HEK293 (cell line): ENCODE measurements at regions not wholly inside any gene's neighbourhood (a gene's known extent, or its start where the extent isn't known, plus 50 kb on each side); places are given as distances from the start of the nearest gene placed in this dataset.
A peak's percentile ranks its signal among the peaks of the same experiment; 100 is the strongest.

Experiments used
- CTCF ChIA-PET: fragments of 350-600 bp; formaldehyde crosslinking; extraction: SDS; loops from one replicate; lab custom pipeline; 2021; ENCODE audit warnings: antibody characterized with exemption; lab: Yijun Ruan, JAX
- POLR2A ChIA-PET: fragments of 300-600 bp; formaldehyde crosslinking; extraction: SDS; loops from one replicate; lab custom pipeline; 2020; ENCODE audit warnings: antibody characterized with exemption, inconsistent platforms; lab: Yijun Ruan, JAX
- H3K27ac ChIP-seq: fragments of 200-500 bp; sonication (Bioruptor generic); 2 replicates; pipeline ENCODE4 v1.5.1; 2014; ENCODE audit warnings: low read depth, low read length, control low read depth, inconsistent platforms; ENCODE audit errors: extremely low read depth
- H3K36me3 ChIP-seq, 2 experiments: fragments of 200-500 bp in 1 of 2; sonication (Bioruptor generic) in 1 of 2; 1 replicate in 1 of 2; 2 replicates in 1 of 2; pipeline ENCODE4 v1.5.1; 2014 to 2017; ENCODE audit warnings: inconsistent platforms in 2 of 2, low read length in 2 of 2; ENCODE audit not compliant: control insufficient read depth in 2 of 2, insufficient read depth in 1 of 2
- H3K4me1 ChIP-seq: fragments of 200-500 bp; sonication (Bioruptor generic); 2 replicates; pipeline ENCODE4 v1.5.1; 2014; ENCODE audit warnings: mild to moderate bottlenecking, low read length, inconsistent platforms; ENCODE audit not compliant: control insufficient read depth, insufficient read depth
- H3K4me3 ChIP-seq: 2 replicates; pipeline ENCODE4 v1.5.1; 2011; ENCODE audit warnings: low read depth, mild to moderate bottlenecking, control low read depth, low read length, moderate library complexity
- H3K9me3 ChIP-seq: fragments of 200-500 bp; sonication (Bioruptor generic); 2 replicates; pipeline ENCODE4 v1.5.1; 2014; ENCODE audit warnings: low read depth, low read length, inconsistent platforms; ENCODE audit not compliant: control insufficient read depth, insufficient read depth
- BCL11A ChIP-seq: fragments of 450-650 bp; formaldehyde crosslinking; IDR thresholded peaks from 2 replicates; pipeline ENCODE4 v1.5.1; 2016; ENCODE audit warnings: low read depth, missing biosample characterization, missing genetic modification characterization
- BCL11B ChIP-seq: fragments of 450-650 bp; formaldehyde crosslinking; IDR thresholded peaks from 2 replicates; pipeline ENCODE4 v1.5.1; 2016; ENCODE audit warnings: low read depth, missing biosample characterization, missing genetic modification characterization
- KLF7 ChIP-seq: fragments of 450-650 bp; formaldehyde crosslinking; IDR thresholded peaks from 2 replicates; pipeline ENCODE4 v1.5.1; 2016; ENCODE audit warnings: missing biosample characterization, missing genetic modification characterization, borderline replicate concordance
- MYNN ChIP-seq: fragments of 450-650 bp; formaldehyde crosslinking; IDR thresholded peaks from 2 replicates; pipeline ENCODE4 v1.5.1; 2016; ENCODE audit warnings: missing biosample characterization, missing genetic modification characterization, borderline replicate concordance
- PRDM6 ChIP-seq: fragments of 450-650 bp; formaldehyde crosslinking; IDR thresholded peaks from 2 replicates; pipeline ENCODE4 v1.5.1; 2017; ENCODE audit warnings: missing biosample characterization, missing genetic modification characterization
- RBAK ChIP-seq: fragments of 450-650 bp; formaldehyde crosslinking; IDR thresholded peaks from 2 replicates; pipeline ENCODE4 v1.5.1; 2016; ENCODE audit warnings: missing biosample characterization, missing genetic modification characterization
- REPIN1 ChIP-seq: fragments of 450-650 bp; formaldehyde crosslinking; IDR thresholded peaks from 2 replicates; pipeline ENCODE4 v1.5.1; 2017; ENCODE audit warnings: missing biosample characterization, missing genetic modification characterization, low read depth
- SP7 ChIP-seq: fragments of 450-650 bp; formaldehyde crosslinking; IDR thresholded peaks from 2 replicates; pipeline ENCODE4 v1.5.1; 2016; ENCODE audit warnings: missing biosample characterization, missing genetic modification characterization
- TRIM28 ChIP-seq: IDR thresholded peaks from 2 replicates; pipeline ENCODE4 v1.6.1; 2011; ENCODE audit warnings: low read length, control low read depth, borderline replicate concordance
- YY1 ChIP-seq: fragments of 450-650 bp; formaldehyde crosslinking; IDR thresholded peaks from 2 replicates; pipeline ENCODE4 v1.5.1; 2018; ENCODE audit warnings: missing biosample characterization, missing genetic modification characterization
- ZFHX2 ChIP-seq: fragments of 450-650 bp; formaldehyde crosslinking; conservative IDR thresholded peaks from 2 replicates; pipeline ENCODE4 v1.5.1; 2016; ENCODE audit warnings: missing biosample characterization, missing genetic modification characterization
- ZFP3 ChIP-seq: fragments of 450-650 bp; formaldehyde crosslinking; IDR thresholded peaks from 2 replicates; pipeline ENCODE4 v1.5.1; 2016; ENCODE audit warnings: low read depth, missing biosample characterization, missing genetic modification characterization
- ZNF132 ChIP-seq: fragments of 450-650 bp; formaldehyde crosslinking; IDR thresholded peaks from 2 replicates; pipeline ENCODE4 v1.5.1; 2017; ENCODE audit warnings: missing biosample characterization, missing genetic modification characterization, borderline replicate concordance
- ZNF175 ChIP-seq: fragments of 450-650 bp; formaldehyde crosslinking; IDR thresholded peaks from 2 replicates; pipeline ENCODE4 v1.5.1; 2016; ENCODE audit warnings: missing biosample characterization, missing genetic modification characterization
- ZNF23 ChIP-seq: fragments of 450-650 bp; formaldehyde crosslinking; IDR thresholded peaks from 2 replicates; pipeline ENCODE4 v1.5.1; 2016; ENCODE audit warnings: missing biosample characterization, missing genetic modification characterization, borderline replicate concordance
- ZNF366 ChIP-seq: fragments of 450-650 bp; formaldehyde crosslinking; conservative IDR thresholded peaks from 2 replicates; pipeline ENCODE4 v1.5.1; 2016; ENCODE audit warnings: missing biosample characterization, missing genetic modification characterization
- ZNF404 ChIP-seq: fragments of 450-650 bp; formaldehyde crosslinking; IDR thresholded peaks from 2 replicates; pipeline ENCODE4 v1.5.1; 2017; ENCODE audit warnings: missing biosample characterization, missing genetic modification characterization
- ZNF544 ChIP-seq: fragments of 450-650 bp; formaldehyde crosslinking; IDR thresholded peaks from 2 replicates; pipeline ENCODE4 v1.5.0; 2017; ENCODE audit warnings: missing biosample characterization, missing genetic modification characterization
- ZNF585B ChIP-seq: fragments of 450-650 bp; formaldehyde crosslinking; IDR thresholded peaks from 2 replicates; pipeline ENCODE4 v1.5.1; 2016; ENCODE audit warnings: missing biosample characterization, missing genetic modification characterization
- ZNF664 ChIP-seq: fragments of 450-650 bp; formaldehyde crosslinking; IDR thresholded peaks from 2 replicates; pipeline ENCODE4 v1.5.1; 2016; ENCODE audit warnings: missing biosample characterization, missing genetic modification characterization
- ZNF776 ChIP-seq: fragments of 450-650 bp; formaldehyde crosslinking; IDR thresholded peaks from 2 replicates; pipeline ENCODE4 v1.5.0; 2017; ENCODE audit warnings: missing biosample characterization, missing genetic modification characterization, borderline replicate concordance
- ZNF830 ChIP-seq: fragments of 450-650 bp; IDR thresholded peaks from 2 replicates; pipeline ENCODE4 v1.5.0; 2018; ENCODE audit warnings: missing biosample characterization, missing genetic modification characterization, low read depth, mild to moderate bottlenecking, moderate library complexity
- TF ChIP-seq, protein P1 (sequence below): fragments of 450-650 bp; formaldehyde crosslinking; optimal IDR thresholded peaks from 2 replicates; pipeline ENCODE3; 2016; ENCODE audit warnings: missing biosample characterization, mild to moderate bottlenecking, missing genetic modification characterization
- TF ChIP-seq, protein P2 (sequence below): fragments of 450-650 bp; formaldehyde crosslinking; IDR thresholded peaks from 2 replicates; pipeline ENCODE4 v1.5.1; 2016; ENCODE audit warnings: missing biosample characterization, missing genetic modification characterization

DNA sequence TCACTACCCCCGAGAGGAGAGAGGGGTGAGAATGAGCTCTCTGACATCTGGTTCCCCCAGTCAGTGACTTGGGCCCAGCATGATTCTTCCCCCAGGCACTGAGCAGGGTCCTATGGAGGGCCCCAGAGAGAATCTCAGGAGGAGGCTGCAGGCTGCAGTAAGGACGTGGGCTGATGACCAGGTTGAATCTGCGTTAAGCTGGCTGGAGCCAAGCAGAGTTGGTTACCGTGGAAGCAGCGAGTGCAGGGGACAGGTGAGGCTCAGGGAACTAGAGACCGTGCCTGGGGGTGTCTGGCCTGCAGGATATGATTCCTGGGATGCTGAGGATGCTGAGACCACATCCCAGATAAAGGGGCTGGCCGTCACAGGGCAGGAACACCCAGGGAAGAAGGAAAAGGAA lies 314.3 kb upstream of the IRX1 start (continued):
- TF ChIP-seq ZNF776 (tag by site-specific recombination) (no peak), REPIN1 (tag by site-specific recombination) (no peak), ZFHX2 (tag by site-specific recombination) (no peak), ZFP3 (tag by site-specific recombination) (no peak), ZNF585B (tag by site-specific recombination) (no peak), PRDM6 (tag by site-specific recombination) (no peak), RBAK (no peak)
- TF ChIP-seq, protein P1, sequence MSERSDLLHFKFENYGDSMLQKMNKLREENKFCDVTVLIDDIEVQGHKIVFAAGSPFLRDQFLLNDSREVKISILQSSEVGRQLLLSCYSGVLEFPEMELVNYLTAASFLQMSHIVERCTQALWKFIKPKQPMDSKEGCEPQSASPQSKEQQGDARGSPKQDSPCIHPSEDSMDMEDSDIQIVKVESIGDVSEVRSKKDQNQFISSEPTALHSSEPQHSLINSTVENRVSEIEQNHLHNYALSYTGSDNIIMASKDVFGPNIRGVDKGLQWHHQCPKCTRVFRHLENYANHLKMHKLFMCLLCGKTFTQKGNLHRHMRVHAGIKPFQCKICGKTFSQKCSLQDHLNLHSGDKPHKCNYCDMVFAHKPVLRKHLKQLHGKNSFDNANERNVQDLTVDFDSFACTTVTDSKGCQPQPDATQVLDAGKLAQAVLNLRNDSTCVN (tag by site-specific recombination) = no peak
- TF ChIP-seq, all 188 proteins: peak for 0

- Histone ChIP-seq H3K9me3 (no peaks in the 10 kb centered on the region), H3K4me1 (no peaks in the 10 kb centered on the region), H3K4me3 (no peak overlapping the region)
- ChIA-PET POLR2A (no interaction called here), CTCF (interaction anchor here (0.6 kb wide), 1 partner anchor 39 kb away, joined by 3 read pairs; no protein-coding TSS in a partner anchor)
- peak; percentile 74 for TF ChIP-seq ZNF366 (tag by site-specific recombination)
- no peak for TF ChIP-seq MYNN (tag by site-specific recombination)
- TF ChIP-seq, all 188 proteins: peak for 1
- Histone ChIP-seq H3K36me3 (no peaks in the 10 kb centered on the region), H3K27ac (no peak overlapping the region)
Observed at GRCh38 chr5:3278643-3279042, 317.0 kb upstream of the IRX1 start.

DNA sequence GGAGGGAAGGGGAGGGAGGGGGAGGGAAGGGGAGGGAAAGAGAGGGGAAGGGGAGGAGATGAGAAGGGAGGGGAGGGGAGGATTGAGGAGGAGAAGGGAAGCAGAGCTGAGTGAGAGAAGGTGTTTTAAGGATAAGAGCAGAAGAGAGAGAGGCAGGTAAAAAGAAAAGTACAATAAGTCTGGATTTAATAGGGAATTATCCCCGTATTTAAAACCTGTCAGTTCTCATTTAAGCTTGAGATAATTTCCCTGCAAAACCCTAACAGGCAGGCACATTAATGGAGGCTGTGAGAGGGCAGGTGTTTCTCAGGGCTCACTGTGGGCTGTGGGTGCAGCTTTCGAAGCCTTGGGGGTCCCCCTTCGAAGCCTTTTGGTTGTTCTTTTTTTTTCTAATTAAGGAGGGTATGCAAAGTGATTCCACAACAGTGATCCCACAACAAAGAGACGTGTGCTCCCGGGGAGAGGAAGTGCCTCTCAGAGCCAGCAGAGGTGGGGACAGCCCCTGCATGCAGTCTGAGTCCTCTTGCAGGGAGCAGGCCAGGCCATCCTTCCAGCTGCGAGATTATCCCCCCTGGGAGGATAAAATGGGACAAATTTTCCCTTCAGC lies 317.9 kb upstream of the IRX1 start:
- TF ChIP-seq, protein P2, sequence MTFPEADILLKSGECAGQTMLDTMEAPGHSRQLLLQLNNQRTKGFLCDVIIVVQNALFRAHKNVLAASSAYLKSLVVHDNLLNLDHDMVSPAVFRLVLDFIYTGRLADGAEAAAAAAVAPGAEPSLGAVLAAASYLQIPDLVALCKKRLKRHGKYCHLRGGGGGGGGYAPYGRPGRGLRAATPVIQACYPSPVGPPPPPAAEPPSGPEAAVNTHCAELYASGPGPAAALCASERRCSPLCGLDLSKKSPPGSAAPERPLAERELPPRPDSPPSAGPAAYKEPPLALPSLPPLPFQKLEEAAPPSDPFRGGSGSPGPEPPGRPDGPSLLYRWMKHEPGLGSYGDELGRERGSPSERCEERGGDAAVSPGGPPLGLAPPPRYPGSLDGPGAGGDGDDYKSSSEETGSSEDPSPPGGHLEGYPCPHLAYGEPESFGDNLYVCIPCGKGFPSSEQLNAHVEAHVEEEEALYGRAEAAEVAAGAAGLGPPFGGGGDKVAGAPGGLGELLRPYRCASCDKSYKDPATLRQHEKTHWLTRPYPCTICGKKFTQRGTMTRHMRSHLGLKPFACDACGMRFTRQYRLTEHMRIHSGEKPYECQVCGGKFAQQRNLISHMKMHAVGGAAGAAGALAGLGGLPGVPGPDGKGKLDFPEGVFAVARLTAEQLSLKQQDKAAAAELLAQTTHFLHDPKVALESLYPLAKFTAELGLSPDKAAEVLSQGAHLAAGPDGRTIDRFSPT (tag by site-specific recombination) = no peak
- TF ChIP-seq KLF7 (tag by site-specific recombination) = no peak
- no peak for TF ChIP-seq ZNF132 (tag by site-specific recombination)
- CTCF ChIA-PET = interaction anchor here (0.6 kb wide), 1 partner anchor 43 kb away, joined by 5 read pairs; no protein-coding TSS in a partner anchor
- H3K9me3 ChIP-seq = no peaks in the 10 kb centered on the region
- H3K27ac ChIP-seq = no peak overlapping the region
- POLR2A ChIA-PET = no interaction called here
- H3K4me1 ChIP-seq = no peaks in the 10 kb centered on the region
- no peak overlapping the region for H3K4me3 ChIP-seq
- no peaks in the 10 kb centered on the region for H3K36me3 ChIP-seq

GRCh38 chr5:3276896-3277295 lies 318.7 kb upstream of the IRX1 start:
- Histone ChIP-seq H3K9me3 (no peaks in the 10 kb centered on the region), H3K4me3 (no peak overlapping the region), H3K4me1 (no peaks in the 10 kb centered on the region), H3K27ac (no peak overlapping the region), H3K36me3 (no peaks in the 10 kb centered on the region)
- ChIA-PET CTCF (no interaction called here), POLR2A (no interaction called here)
- TF ChIP-seq ZNF664 (no peak), ZNF23 (tag by site-specific recombination) (no peak), ZNF544 (no peak), TRIM28 (no peak), BCL11B (no peak), SP7 (tag by site-specific recombination) (no peak), PRDM6 (tag by site-specific recombination) (no peak), ZNF830 (no peak), YY1 (tag by site-specific recombination) (no peak), BCL11A (tag by site-specific recombination) (no peak), ZNF366 (tag by site-specific recombination) (no peak), ZNF175 (tag by site-specific recombination) (no peak), ZNF404 (tag by site-specific recombination) (no peak)
